HL-60 (cell line): ENCODE measurements at regions not wholly inside any gene's neighbourhood (a gene's known extent, or its start where the extent isn't known, plus 50 kb on each side); places are given as distances from the start of the nearest gene placed in this dataset.

Source experiments
- GABPA ChIP-seq: IDR thresholded peaks from 2 replicates; pipeline ENCODE4 v1.6.1; 2012; ENCODE audit warnings: low read depth
- POLR2AphosphoS5 ChIP-seq: IDR thresholded peaks from 2 replicates; pipeline ENCODE4 v1.6.1; 2012; ENCODE audit warnings: low read depth
- TF ChIP-seq, protein P1 (sequence below): IDR thresholded peaks from one replicate; pipeline ENCODE4 v1.5.1; 2011; ENCODE audit warnings: low read length, control low read depth, inconsistent platforms; ENCODE audit not compliant: insufficient read depth
- TF ChIP-seq, protein P2 (sequence below): IDR thresholded peaks from 2 replicates; pipeline ENCODE4 v1.6.1; 2012; ENCODE audit warnings: low read depth; ENCODE audit not compliant: insufficient replicate concordance

- TF ChIP-seq, protein P1, sequence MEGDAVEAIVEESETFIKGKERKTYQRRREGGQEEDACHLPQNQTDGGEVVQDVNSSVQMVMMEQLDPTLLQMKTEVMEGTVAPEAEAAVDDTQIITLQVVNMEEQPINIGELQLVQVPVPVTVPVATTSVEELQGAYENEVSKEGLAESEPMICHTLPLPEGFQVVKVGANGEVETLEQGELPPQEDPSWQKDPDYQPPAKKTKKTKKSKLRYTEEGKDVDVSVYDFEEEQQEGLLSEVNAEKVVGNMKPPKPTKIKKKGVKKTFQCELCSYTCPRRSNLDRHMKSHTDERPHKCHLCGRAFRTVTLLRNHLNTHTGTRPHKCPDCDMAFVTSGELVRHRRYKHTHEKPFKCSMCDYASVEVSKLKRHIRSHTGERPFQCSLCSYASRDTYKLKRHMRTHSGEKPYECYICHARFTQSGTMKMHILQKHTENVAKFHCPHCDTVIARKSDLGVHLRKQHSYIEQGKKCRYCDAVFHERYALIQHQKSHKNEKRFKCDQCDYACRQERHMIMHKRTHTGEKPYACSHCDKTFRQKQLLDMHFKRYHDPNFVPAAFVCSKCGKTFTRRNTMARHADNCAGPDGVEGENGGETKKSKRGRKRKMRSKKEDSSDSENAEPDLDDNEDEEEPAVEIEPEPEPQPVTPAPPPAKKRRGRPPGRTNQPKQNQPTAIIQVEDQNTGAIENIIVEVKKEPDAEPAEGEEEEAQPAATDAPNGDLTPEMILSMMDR: no peak
- TF ChIP-seq POLR2AphosphoS5: no peak
- TF ChIP-seq, protein P2, sequence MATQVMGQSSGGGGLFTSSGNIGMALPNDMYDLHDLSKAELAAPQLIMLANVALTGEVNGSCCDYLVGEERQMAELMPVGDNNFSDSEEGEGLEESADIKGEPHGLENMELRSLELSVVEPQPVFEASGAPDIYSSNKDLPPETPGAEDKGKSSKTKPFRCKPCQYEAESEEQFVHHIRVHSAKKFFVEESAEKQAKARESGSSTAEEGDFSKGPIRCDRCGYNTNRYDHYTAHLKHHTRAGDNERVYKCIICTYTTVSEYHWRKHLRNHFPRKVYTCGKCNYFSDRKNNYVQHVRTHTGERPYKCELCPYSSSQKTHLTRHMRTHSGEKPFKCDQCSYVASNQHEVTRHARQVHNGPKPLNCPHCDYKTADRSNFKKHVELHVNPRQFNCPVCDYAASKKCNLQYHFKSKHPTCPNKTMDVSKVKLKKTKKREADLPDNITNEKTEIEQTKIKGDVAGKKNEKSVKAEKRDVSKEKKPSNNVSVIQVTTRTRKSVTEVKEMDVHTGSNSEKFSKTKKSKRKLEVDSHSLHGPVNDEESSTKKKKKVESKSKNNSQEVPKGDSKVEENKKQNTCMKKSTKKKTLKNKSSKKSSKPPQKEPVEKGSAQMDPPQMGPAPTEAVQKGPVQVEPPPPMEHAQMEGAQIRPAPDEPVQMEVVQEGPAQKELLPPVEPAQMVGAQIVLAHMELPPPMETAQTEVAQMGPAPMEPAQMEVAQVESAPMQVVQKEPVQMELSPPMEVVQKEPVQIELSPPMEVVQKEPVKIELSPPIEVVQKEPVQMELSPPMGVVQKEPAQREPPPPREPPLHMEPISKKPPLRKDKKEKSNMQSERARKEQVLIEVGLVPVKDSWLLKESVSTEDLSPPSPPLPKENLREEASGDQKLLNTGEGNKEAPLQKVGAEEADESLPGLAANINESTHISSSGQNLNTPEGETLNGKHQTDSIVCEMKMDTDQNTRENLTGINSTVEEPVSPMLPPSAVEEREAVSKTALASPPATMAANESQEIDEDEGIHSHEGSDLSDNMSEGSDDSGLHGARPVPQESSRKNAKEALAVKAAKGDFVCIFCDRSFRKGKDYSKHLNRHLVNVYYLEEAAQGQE: no peak
- no peak for TF ChIP-seq GABPA
Observed at GRCh38 chrX:122517786-122518185, 666.3 kb upstream of the GRIA3 start.
